NCI-H446 (cell line): ENCODE measurements at regions not wholly inside any gene's neighbourhood (a gene's known extent, or its start where the extent isn't known, plus 50 kb on each side); places are given as distances from the start of the nearest gene placed in this dataset.

Source experiments
- DNase-seq, 2 experiments: peaks; one replicate each; lab custom pipeline; 2025; lab: John Stamatoyannopoulos, UW

GRCh38 chr20:20992686-20993360 lies 113.3 kb downstream of the LINC00237 start:
- DNase-seq: no peak

- DNase-seq: no peak
Measured at GRCh38 chr20:20992277-20992676, 113.9 kb downstream of the LINC00237 start.

DNA sequence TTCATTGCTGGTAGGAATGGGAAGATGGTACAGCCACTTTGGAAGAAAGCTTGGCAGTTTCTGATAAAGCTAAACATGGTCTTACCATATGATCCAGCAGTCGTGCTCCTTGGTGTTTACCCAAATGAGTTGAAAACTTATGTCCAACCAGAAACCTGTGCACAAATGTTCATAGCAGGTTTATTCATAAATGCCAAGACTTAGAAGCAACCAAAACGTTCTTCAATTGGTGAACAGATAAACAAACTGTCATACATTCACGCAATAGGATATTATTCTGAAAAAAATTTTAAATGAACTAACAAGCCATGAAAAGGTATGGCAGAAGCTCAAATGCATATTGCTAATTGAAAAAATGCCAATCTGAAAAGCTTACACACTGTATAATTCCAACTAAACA lies 117.1 kb downstream of the LINC00237 start:
- DNase-seq: no peak

DNA sequence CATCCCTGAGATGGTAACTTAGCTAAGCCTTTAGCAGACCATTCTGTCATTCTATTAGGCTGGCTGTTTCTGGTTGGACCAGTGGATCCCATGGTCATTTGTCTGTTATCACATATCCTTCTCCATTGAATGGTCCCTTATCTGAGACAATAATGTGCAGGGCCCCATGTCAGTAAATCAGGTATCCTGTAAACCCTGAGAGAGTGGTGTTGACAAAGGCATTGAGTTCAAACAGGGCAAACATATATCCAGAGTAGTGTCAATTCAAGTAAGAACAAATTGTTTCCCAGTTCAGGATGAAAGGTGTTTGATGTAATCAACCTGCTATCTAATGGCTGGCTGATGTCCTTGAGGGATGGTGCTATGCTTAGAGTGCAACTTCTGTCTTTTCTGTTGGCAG lies 126.2 kb downstream of the LINC00237 start:
- DNase-seq: no peak

DNA sequence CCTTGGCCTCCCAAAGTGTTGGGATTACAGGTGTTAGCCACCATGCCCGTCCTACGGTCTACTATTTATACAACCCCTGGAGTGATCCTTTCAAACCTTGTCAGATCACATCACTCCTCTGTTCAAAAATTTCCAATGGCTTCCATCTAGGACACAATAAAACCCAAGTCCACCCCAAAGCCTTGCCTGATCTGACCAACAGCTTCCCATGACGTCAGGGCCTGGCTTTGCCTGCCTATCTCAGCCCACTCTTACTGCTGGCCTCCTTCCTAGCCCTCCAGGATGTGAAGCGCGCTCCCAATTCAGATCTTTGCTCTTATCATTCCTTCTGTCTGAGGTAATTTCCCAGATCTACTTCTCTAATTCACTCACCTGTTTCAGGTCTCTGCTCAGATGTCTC lies 128.4 kb downstream of the LINC00237 start:
- DNase-seq: no peak

GRCh38 chr20:20972490-20972889 lies 133.7 kb downstream of the LINC00237 start:
- DNase-seq: no peak

DNA sequence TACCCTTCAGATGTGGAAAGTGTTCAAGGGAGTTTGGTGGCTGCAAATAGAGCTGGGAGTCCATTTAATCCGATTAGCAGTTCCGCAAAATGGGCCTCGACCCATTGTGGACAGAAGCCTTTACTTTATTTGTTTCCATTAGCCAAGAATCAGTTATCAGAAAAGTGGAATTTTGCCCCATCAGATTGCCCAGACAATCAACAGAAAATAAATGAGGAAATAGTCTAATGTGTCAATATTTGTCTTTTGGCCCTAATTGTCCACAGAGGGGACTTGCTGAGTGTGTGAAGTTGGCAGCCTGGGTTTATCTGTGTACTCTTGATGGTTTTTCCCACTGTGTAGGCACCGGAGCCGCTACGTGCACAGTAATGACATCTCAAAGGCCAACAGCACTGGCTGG lies 134.3 kb downstream of the LINC00237 start:
- DNase-seq: no peak

GRCh38 chr20:20970841-20971240 lies 135.3 kb downstream of the LINC00237 start:
- no peak for DNase-seq

GRCh38 chr20:20969701-20970280 lies 136.4 kb downstream of the LINC00237 start:
- no peak for DNase-seq

GRCh38 chr20:20967564-20968184 lies 138.5 kb downstream of the LINC00237 start:
- DNase-seq: no peak

DNA sequence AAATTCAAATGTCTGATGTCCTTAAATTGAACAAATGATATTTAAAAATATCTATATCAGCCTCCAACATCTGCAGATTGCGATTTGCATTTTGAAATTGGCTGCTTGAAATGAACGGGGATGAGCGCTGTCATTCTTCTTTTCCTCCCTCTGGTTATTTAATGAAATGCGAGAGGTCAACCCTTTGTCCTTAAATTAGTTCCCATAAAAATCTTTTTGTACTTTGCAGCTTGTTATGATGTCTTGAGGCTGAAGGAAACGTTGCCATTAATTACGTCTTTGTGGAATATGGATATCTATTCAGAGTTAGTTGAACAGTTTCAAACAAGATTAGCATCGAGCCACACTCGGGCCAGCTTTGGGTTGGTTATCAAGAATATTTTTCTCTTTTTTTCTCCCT lies 140.0 kb downstream of the LINC00237 start:
- no peak for DNase-seq

DNA sequence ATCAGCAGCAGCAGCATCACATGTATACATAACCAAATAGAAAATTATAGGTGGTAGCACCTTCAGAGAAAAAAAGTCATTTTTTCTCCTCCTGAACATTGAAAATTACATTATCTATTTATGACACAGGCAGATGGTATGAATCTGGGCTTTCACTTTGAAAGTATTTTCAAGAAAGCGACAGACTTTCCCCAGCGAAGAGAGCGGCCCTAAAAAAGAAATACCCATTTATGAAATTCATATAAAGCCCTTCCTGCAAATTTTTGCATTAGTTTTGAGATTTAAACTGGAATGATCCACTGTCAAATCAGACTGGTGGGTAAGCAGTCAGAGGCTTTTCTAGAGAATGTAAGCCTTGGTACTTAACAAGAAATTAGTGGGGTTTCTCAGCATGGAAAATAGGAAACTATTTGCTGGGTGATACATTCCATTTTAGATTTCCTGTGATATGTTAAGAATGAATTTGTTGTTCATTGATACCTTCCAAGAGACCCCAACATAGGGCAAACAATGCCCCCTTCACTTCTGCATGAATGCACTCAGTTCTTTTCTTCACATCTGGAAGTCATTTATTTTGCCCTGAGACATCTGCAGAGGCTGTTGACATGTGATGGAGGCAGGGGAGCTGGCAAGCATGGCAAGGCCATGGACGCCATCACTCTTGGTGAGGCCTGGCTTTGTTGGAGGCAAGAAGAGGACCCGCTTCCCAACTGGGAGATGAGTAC lies 147.0 kb downstream of the LINC00237 start:
- no peak for DNase-seq

DNA sequence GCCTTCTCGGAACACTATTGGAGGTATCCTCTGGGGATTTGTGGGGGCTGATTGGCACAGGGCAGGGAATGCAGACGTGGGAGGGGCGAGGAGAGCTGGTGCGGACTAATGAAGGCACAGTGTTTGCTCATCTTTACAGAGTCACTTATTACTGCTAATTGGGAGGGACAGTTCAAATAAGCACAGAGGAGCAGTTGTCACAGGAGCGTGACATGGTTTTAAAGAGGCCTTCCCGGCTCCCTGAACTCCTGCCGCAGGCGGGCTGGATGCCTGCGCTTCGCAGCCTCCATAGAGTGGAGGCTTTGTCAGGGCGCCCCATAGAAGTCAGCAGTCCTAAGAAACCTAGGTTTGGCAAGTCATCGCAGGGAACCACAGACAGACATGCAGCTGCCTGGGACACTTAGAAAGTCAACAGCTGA lies 149.6 kb downstream of the LINC00237 start:
- DNase-seq: no peak

- DNase-seq: no peak
Measured at GRCh38 chr20:20955892-20956291, 150.3 kb downstream of the LINC00237 start.

- no peak for DNase-seq
Measured at GRCh38 chr20:20953738-20954618, 152.2 kb downstream of the LINC00237 start.

- no peak for DNase-seq
Measured at GRCh38 chr20:20950620-20951019, 155.5 kb downstream of the LINC00237 start.

- no peak for DNase-seq
Measured at GRCh38 chr20:20946122-20946759, 159.9 kb downstream of the LINC00237 start.

DNA sequence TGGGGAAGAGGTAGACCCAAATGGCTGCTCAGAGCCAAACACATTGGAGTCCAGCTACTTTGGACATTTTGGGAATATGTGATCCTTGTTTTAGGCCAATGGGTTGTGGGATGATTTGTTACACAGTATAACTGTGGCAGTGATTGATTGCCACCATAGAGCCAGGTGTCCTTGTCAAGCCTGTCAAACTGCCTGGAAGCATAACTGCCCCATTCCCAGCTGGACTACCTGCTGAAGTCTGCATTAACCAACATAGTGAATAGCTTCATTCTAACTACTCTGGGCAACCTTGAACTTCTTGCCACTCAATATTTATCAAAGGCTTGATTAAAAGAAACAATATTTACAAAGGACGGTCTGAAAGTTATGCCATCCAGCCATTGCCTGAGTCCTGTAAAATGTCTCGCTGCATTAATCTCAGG lies 164.7 kb downstream of the LINC00237 start:
- DNase-seq: no peak

- DNase-seq: no peak
Measured at GRCh38 chr20:20939006-20939405, 167.2 kb downstream of the LINC00237 start.

- no peak for DNase-seq
Measured at GRCh38 chr20:20938599-20938998, 167.6 kb downstream of the LINC00237 start.

DNA sequence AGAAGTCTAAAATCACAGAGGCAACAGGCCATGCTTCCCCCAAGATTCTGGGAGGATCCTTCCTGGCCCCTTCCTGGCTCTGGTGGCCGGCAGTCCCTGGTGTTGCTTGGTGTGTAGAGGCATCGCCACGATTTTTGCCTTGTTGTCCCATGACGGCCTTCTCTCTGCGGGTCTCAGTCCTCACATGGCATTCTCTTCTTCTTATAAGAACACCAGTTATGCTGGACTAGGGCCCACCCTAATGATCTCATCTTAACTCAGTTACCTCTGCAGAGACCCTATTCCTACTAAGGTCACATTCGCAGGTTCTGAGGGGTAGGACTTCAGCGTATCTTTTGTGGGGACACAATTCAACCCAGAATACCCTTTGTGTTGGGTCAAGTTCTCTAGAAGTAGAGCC lies 168.0 kb downstream of the LINC00237 start:
- no peak for DNase-seq
